PC-9 (cell line): ENCODE measurements at regions not wholly inside any gene's neighbourhood (a gene's known extent, or its start where the extent isn't known, plus 50 kb on each side); places are given as distances from the start of the nearest gene placed in this dataset.

ENCODE experiments used
- BruUV-seq: library from RNA; stranded (reverse); fragments of 400-500 nt; replicated peaks from 2 replicates; lab custom pipeline; 2021; lab: Mats Ljungman, UMichigan
- CTCF ChIA-PET: fragments of 300-600 bp; sonication (Branson Sonifier 250); formaldehyde crosslinking; loops from one replicate; lab custom pipeline; 2022; ENCODE audit warnings: antibody characterized with exemption; lab: Charles Lee
- POLR2A ChIA-PET: fragments of 300-600 bp; sonication (Branson Sonifier 250); formaldehyde crosslinking; loops from one replicate; lab custom pipeline; 2022; ENCODE audit warnings: antibody characterized with exemption; ENCODE audit not compliant: unreplicated experiment; lab: Charles Lee
- DNase-seq, 2 experiments: peaks; one replicate each; pipeline versions ENCODE4 v3.0.0 to v3.0.0-alpha.2; 2015 to 2022; ENCODE audit warnings: mixed read lengths in 1 of 2
- H2AFZ ChIP-seq: fragments of 200-600 bp; sonication (generic); 2 replicates; pipeline ENCODE4 v1.8.1; 2017; ENCODE audit warnings: antibody characterized with exemption
- H3F3A ChIP-seq: fragments of 200-600 bp; sonication (generic); 2 replicates; pipeline ENCODE4 v1.8.1; 2017; ENCODE audit warnings: antibody characterized with exemption, mild to moderate bottlenecking, low read depth; ENCODE audit not compliant: insufficient read depth
- H3K27ac ChIP-seq: fragments of 200-600 bp; sonication (generic); 2 replicates; pipeline ENCODE4 v1.6.1; 2016; ENCODE audit warnings: mixed run types
- H3K27me3 ChIP-seq: fragments of 200-600 bp; sonication (generic); 2 replicates; pipeline ENCODE4 v1.6.1; 2016; ENCODE audit warnings: low read depth, mixed run types; ENCODE audit not compliant: insufficient read depth
- H3K36me3 ChIP-seq: fragments of 200-600 bp; sonication (generic); 2 replicates; pipeline ENCODE4 v1.6.1; 2016; ENCODE audit warnings: low read depth, mixed run types
- H3K4me1 ChIP-seq: fragments of 200-600 bp; sonication (generic); replicated peaks from 2 replicates; pipeline ENCODE4 v1.6.1; 2016; ENCODE audit warnings: mixed run types; ENCODE audit not compliant: insufficient read depth
- H3K4me2 ChIP-seq: fragments of 200-600 bp; sonication (generic); 2 replicates; pipeline ENCODE4 v1.6.1; 2017; ENCODE audit warnings: mixed run types
- H3K4me3 ChIP-seq: fragments of 200-600 bp; sonication (generic); 2 replicates; pipeline ENCODE4 v1.6.1; 2016; ENCODE audit warnings: mixed run types
- H3K79me2 ChIP-seq: fragments of 200-600 bp; sonication (generic); 2 replicates; pipeline ENCODE4 v1.6.1; 2017; ENCODE audit warnings: low read depth, mixed run types
- H3K9me2 ChIP-seq: fragments of 200-600 bp; sonication (generic); 2 replicates; pipeline ENCODE4 v1.8.1; 2017; ENCODE audit warnings: mild to moderate bottlenecking; ENCODE audit not compliant: insufficient read depth
- H3K9me3 ChIP-seq: fragments of 200-600 bp; sonication (generic); 2 replicates; pipeline ENCODE4 v1.8.1; 2016; ENCODE audit warnings: low read depth; ENCODE audit not compliant: insufficient read depth
- H4K20me1 ChIP-seq: fragments of 200-600 bp; sonication (generic); 2 replicates; pipeline ENCODE4 v1.8.1; 2017; ENCODE audit not compliant: insufficient read depth
- EZH2 ChIP-seq: fragments of 200-600 bp; sonication (generic); IDR thresholded peaks from 2 replicates; pipeline ENCODE4 v1.8.0; 2017; ENCODE audit warnings: antibody characterized with exemption, low read depth
- intact Hi-C: fragments of 100-400 bp; cut with micrococcal nuclease; formaldehyde crosslinking; loops from one replicate; pipeline ENCODE4 v1.10.0; 2022; ENCODE audit not compliant: unreplicated experiment
- TF ChIP-seq, protein P1 (sequence below): fragments of 200-600 bp; sonication (generic); conservative IDR thresholded peaks from 2 replicates; pipeline ENCODE4 v1.6.1; 2017; ENCODE audit warnings: mixed run types, antibody characterized with exemption, mild to moderate bottlenecking, moderate library complexity

GRCh38 chr2:7444626-7445025, 527.4 kb downstream of the RNF144A start:
- no peak overlapping the region for H3K4me3 ChIP-seq
- 0 out of 2 replicates have a peak, but pooled peaks cover 5% of the 10 kb centered on the region for H3K9me3 ChIP-seq
- BruUV-seq = no TSS peak
- TF ChIP-seq, protein P1, sequence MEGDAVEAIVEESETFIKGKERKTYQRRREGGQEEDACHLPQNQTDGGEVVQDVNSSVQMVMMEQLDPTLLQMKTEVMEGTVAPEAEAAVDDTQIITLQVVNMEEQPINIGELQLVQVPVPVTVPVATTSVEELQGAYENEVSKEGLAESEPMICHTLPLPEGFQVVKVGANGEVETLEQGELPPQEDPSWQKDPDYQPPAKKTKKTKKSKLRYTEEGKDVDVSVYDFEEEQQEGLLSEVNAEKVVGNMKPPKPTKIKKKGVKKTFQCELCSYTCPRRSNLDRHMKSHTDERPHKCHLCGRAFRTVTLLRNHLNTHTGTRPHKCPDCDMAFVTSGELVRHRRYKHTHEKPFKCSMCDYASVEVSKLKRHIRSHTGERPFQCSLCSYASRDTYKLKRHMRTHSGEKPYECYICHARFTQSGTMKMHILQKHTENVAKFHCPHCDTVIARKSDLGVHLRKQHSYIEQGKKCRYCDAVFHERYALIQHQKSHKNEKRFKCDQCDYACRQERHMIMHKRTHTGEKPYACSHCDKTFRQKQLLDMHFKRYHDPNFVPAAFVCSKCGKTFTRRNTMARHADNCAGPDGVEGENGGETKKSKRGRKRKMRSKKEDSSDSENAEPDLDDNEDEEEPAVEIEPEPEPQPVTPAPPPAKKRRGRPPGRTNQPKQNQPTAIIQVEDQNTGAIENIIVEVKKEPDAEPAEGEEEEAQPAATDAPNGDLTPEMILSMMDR = no peak
- H3K9me2 ChIP-seq = no peaks in the 10 kb centered on the region
- ChIA-PET CTCF (no interaction called here), POLR2A (no interaction called here)
- no peak overlapping the region for H3K4me2 ChIP-seq
- peaks cover 32% of the 10 kb centered on the region; the same call in 1 of the 2 replicates for H3K27me3 ChIP-seq
- H3K36me3 ChIP-seq = no peaks in the 10 kb centered on the region
- H3K27ac ChIP-seq = no peak overlapping the region
- no peaks in the 10 kb centered on the region for H4K20me1 ChIP-seq
- DNase-seq = no peak
- H2AFZ ChIP-seq = no peak overlapping the region
- no peaks in the 10 kb centered on the region for H3F3A ChIP-seq
- intact Hi-C loops = no loop called here
- no peaks in the 10 kb centered on the region for H3K79me2 ChIP-seq
- H3K4me1 ChIP-seq = no peaks in the 10 kb centered on the region

DNA sequence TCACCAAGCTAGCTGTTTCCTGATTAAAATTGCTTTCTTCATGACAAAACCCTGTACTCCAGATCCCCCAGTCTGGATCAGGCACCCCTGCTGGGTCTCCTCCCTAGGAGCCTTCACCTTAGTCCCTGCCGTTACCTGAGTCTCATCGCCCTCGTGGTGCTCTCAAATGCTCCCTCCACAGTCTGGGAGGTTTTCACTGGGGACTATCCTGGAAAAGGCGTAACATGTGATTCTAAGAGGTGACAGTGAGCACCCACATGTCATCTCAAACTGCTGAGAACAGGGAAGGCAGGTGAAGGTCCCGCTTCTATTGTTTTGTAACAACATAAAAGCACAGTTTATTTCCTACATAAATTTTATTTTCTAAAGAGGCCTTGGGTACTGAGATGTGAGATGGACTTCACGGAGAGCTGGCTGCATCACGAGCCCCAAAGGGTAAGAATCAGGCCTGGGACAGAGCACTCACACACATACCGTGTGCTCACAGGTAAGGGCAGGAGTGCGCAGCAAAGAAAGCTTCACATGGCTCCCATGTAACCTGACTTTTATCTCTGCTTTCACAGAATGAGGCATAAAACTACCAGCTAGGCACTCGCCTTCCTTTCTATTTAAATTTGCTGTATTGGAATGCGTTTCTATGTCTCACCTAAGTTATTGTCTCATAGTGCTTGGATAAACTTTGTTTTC, 531.5 kb downstream of the RNF144A start:
- H3K27me3 ChIP-seq = peaks cover 42% of the 10 kb centered on the region
- H3K27ac ChIP-seq = no peak overlapping the region
- no peaks in the 10 kb centered on the region for H3K4me1 ChIP-seq
- H3K9me2 ChIP-seq = no peaks in the 10 kb centered on the region
- no peaks in the 10 kb centered on the region for H3F3A ChIP-seq
- H3K9me3 ChIP-seq = 0 out of 2 replicates have a peak, but pooled peaks cover 4% of the 10 kb centered on the region
- H2AFZ ChIP-seq = no peak overlapping the region
- H3K4me2 ChIP-seq = no peak overlapping the region
- intact Hi-C loops = no loop called here
- no peaks in the 10 kb centered on the region for H4K20me1 ChIP-seq
- H3K79me2 ChIP-seq = no peaks in the 10 kb centered on the region
- H3K36me3 ChIP-seq = no peaks in the 10 kb centered on the region
- TF ChIP-seq, protein P1 = no peak
- no peak for TF ChIP-seq EZH2
- DNase-seq = no peak
- ChIA-PET POLR2A (no interaction called here), CTCF (no interaction called here)
- no peak overlapping the region for H3K4me3 ChIP-seq
- BruUV-seq = no TSS peak

DNA sequence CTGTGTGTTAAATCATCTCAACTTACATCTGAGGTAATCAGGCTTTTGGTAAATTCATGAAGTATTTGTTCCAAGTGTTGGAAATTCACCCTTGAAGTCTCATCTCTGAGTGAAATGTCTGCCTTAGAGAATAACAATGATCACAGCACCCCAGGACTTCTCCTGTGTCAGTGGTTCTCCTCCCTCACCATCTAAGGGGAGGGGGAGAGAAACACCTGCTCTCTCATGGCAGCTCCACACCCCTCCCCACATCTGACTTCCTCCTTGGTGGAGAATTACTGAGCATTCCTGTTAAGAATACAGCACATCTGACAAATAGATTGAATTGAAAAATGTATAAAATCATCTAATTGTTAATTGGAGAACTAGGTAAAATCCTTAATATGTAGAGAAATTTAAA, 532.1 kb downstream of the RNF144A start:
- H3K36me3 ChIP-seq = no peaks in the 10 kb centered on the region
- H3K79me2 ChIP-seq = no peaks in the 10 kb centered on the region
- no peak overlapping the region for H3K4me2 ChIP-seq
- BruUV-seq = no TSS peak
- intact Hi-C loops = no loop called here
- ChIA-PET CTCF (no interaction called here), POLR2A (no interaction called here)
- TF ChIP-seq, protein P1 = no peak
- TF ChIP-seq EZH2 = no peak
- H3F3A ChIP-seq = no peaks in the 10 kb centered on the region
- H3K9me2 ChIP-seq = no peaks in the 10 kb centered on the region
- no peak overlapping the region for H3K27ac ChIP-seq
- no peaks in the 10 kb centered on the region for H3K4me1 ChIP-seq
- no peak overlapping the region for H3K4me3 ChIP-seq
- H2AFZ ChIP-seq = no peak overlapping the region
- peaks cover 40% of the 10 kb centered on the region for H3K27me3 ChIP-seq
- DNase-seq = no peak
- H4K20me1 ChIP-seq = no peaks in the 10 kb centered on the region
- H3K9me3 ChIP-seq = no peaks in the 10 kb centered on the region
